CD8-positive, alpha-beta memory T cell (primary cell): ENCODE measurements at regions not wholly inside any gene's neighbourhood (a gene's known extent, or its start where the extent isn't known, plus 50 kb on each side); places are given as distances from the start of the nearest gene placed in this dataset.

Experiments
- CTCF ChIA-PET: fragments of 350-600 bp; sonication (Branson Sonifier 250); formaldehyde crosslinking; loops from one replicate; lab custom pipeline; 2021; ENCODE audit warnings: antibody characterized with exemption; lab: Charles Lee
- POLR2A ChIA-PET: fragments of 350-600 bp; sonication (Branson Sonifier 250); formaldehyde crosslinking; loops from one replicate; lab custom pipeline; 2021; ENCODE audit warnings: antibody characterized with exemption; lab: Charles Lee
- DNase-seq, 5 donors: peaks; one replicate each; pipeline versions ENCODE4 v3.0.0 to v3.0.0-alpha.2; 2020 to 2022; ENCODE audit warnings: mixed read lengths in 1 of 5
- H3K27ac ChIP-seq: one replicate; pipeline ENCODE4 v1.7.0; 2013; ENCODE audit warnings: low read depth, mild to moderate bottlenecking, low read length, moderate library complexity
- H3K27me3 ChIP-seq: 2 replicates; pipeline ENCODE4 v1.7.0; 2013; ENCODE audit warnings: low read length, mild to moderate bottlenecking; ENCODE audit not compliant: insufficient read depth, poor library complexity, severe bottlenecking
- H3K36me3 ChIP-seq: 2 replicates; pipeline ENCODE4 v1.7.0; 2013; ENCODE audit warnings: mild to moderate bottlenecking, low read length, moderate library complexity; ENCODE audit not compliant: insufficient read depth
- H3K4me1 ChIP-seq: 2 replicates; pipeline ENCODE4 v1.7.0; 2013; ENCODE audit warnings: mild to moderate bottlenecking, low read length, moderate library complexity; ENCODE audit not compliant: insufficient read depth
- H3K4me3 ChIP-seq: 2 replicates; pipeline ENCODE4 v1.7.0; 2013; ENCODE audit warnings: mild to moderate bottlenecking, low read length
- H3K9me3 ChIP-seq: 2 replicates; pipeline ENCODE4 v1.7.0; 2013; ENCODE audit warnings: mild to moderate bottlenecking, low read length
- H3K27ac Mint-ChIP-seq, 8 donors: one replicate each; pipeline ENCODE4 v1.8.0; 2020 to 2021; ENCODE audit warnings: mixed read lengths in 8 of 8, mild to moderate bottlenecking in 6 of 8, inconsistent platforms in 3 of 8, moderate library complexity in 3 of 8
- H3K27me3 Mint-ChIP-seq, 2 donors: one replicate each; pipeline ENCODE4 v1.8.0; 2020 to 2021; ENCODE audit warnings: mixed read lengths in 2 of 2, mild to moderate bottlenecking in 1 of 2, moderate library complexity in 1 of 2
- H3K36me3 Mint-ChIP-seq, 3 donors: one replicate each; pipeline ENCODE4 v1.8.0; 2020 to 2021; ENCODE audit warnings: mixed read lengths in 3 of 3, inconsistent platforms in 1 of 3, mild to moderate bottlenecking in 1 of 3
- H3K4me1 Mint-ChIP-seq, 3 donors: one replicate each; pipeline ENCODE4 v1.8.0; 2020 to 2021; ENCODE audit warnings: mixed read lengths in 3 of 3, inconsistent platforms in 1 of 3, mild to moderate bottlenecking in 1 of 3
- H3K4me3 Mint-ChIP-seq, 7 donors: one replicate each; pipeline ENCODE4 v1.8.0; 2020 to 2021; ENCODE audit warnings: mixed read lengths in 7 of 7, mild to moderate bottlenecking in 6 of 7, moderate library complexity in 4 of 7, inconsistent platforms in 2 of 7
- H3K9me3 Mint-ChIP-seq, 5 donors: one replicate each; pipeline ENCODE4 v1.8.0; 2020 to 2022; ENCODE audit warnings: mixed read lengths in 5 of 5, mild to moderate bottlenecking in 3 of 5, moderate library complexity in 2 of 5, inconsistent platforms in 1 of 5

DNA sequence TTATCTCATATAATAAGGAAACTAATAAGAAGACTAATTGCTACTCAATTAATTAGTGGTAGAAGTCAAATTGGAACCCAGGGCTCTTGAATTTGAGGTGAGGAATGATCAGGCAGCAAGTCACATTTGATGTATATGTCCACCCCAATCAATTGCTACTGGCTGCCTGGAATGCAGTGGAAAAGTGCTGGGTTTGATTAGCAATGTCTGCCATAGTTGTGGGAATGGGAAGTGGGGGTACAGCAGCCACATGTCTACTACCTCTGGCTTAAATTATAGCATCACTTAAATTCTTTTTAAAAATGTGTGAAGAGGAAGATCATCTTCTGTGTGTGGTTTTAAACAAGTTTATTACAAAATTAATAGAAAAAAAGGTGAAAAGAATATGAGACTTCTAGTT is 50.8 kb upstream of the NAV2 start:
- H3K4me3 Mint-ChIP-seq, result no peak overlapping the region
- no peak overlapping the region for H3K4me3 ChIP-seq
- H3K4me1 Mint-ChIP-seq, result peaks cover 9 to 11% (median 9%) of the 10 kb centered on the region in 3 donors
- no peaks in the 10 kb centered on the region for H3K27me3 ChIP-seq
- no peaks in the 10 kb centered on the region for H3K9me3 Mint-ChIP-seq
- no peaks in the 10 kb centered on the region for H3K4me1 ChIP-seq
- no peaks in the 10 kb centered on the region for H3K36me3 Mint-ChIP-seq
- no peak overlapping the region for H3K27ac ChIP-seq
- H3K36me3 ChIP-seq, result no peaks in the 10 kb centered on the region
- DNase-seq, result no peak
- peaks cover 0 to 2% of the 10 kb centered on the region in 2 donors for H3K27me3 Mint-ChIP-seq
- ChIA-PET POLR2A (no interaction called here), CTCF (no interaction called here)
- H3K27ac Mint-ChIP-seq, result no peak overlapping the region
- H3K9me3 ChIP-seq, result no peaks in the 10 kb centered on the region

- Mint-ChIP-seq H3K36me3 (peaks cover 0 to 1% (median 0%) of the 10 kb centered on the region in 3 donors), H3K27me3 (peaks cover 0 to 2% of the 10 kb centered on the region in 2 donors), H3K27ac (peak overlapping the region in 2 of 8 donors; percentile 35 to 49), H3K4me1 (peaks cover 9 to 11% (median 9%) of the 10 kb centered on the region in 3 donors), H3K9me3 (no peaks in the 10 kb centered on the region), H3K4me3 (no peak overlapping the region)
- POLR2A ChIA-PET, result no interaction called here
- no peaks in the 10 kb centered on the region for H3K9me3 ChIP-seq
- CTCF ChIA-PET, result interaction anchor here (1.0 kb wide), 1 partner anchor 727 kb away, joined by 3 read pairs; no protein-coding TSS in a partner anchor
- H3K36me3 ChIP-seq, result no peaks in the 10 kb centered on the region
- H3K4me3 ChIP-seq, result no peak overlapping the region
- no peaks in the 10 kb centered on the region for H3K27me3 ChIP-seq
- peak in 1 of 5 donors; percentile 2 for DNase-seq
- H3K27ac ChIP-seq, result no peak overlapping the region
- H3K4me1 ChIP-seq, result no peaks in the 10 kb centered on the region
These were observed 52.6 kb upstream of the NAV2 start for GRCh38 chr11:19660076-19660475.

- DNase-seq, result no peak
- Mint-ChIP-seq H3K4me3 (no peak overlapping the region), H3K27me3 (peaks cover 0 to 2% of the 10 kb centered on the region in 2 donors), H3K9me3 (no peaks in the 10 kb centered on the region), H3K27ac (peak overlapping the region in 1 of 8 donors; percentile 8), H3K36me3 (peaks cover 0 to 4% (median 0%) of the 10 kb centered on the region in 3 donors), H3K4me1 (peaks cover 9 to 11% (median 9%) of the 10 kb centered on the region in 3 donors)
- no peaks in the 10 kb centered on the region for H3K9me3 ChIP-seq
- ChIA-PET POLR2A (no interaction called here), CTCF (interaction anchor here (1.0 kb wide), 1 partner anchor 727 kb away, joined by 3 read pairs; no protein-coding TSS in a partner anchor)
- no peaks in the 10 kb centered on the region for H3K4me1 ChIP-seq
- H3K36me3 ChIP-seq, result no peaks in the 10 kb centered on the region
- H3K27ac ChIP-seq, result no peak overlapping the region
- no peaks in the 10 kb centered on the region for H3K27me3 ChIP-seq
- H3K4me3 ChIP-seq, result no peak overlapping the region
These were observed 53.1 kb upstream of the NAV2 start for GRCh38 chr11:19659529-19659928.

- no peaks in the 10 kb centered on the region for H3K9me3 Mint-ChIP-seq
- peaks cover 0 to 4% (median 0%) of the 10 kb centered on the region in 3 donors for H3K36me3 Mint-ChIP-seq
- H3K9me3 ChIP-seq, result no peaks in the 10 kb centered on the region
- ChIA-PET POLR2A (no interaction called here), CTCF (interaction anchor here (0.8 kb wide), 1 partner anchor 85 kb away, joined by 3 read pairs; no protein-coding TSS in a partner anchor)
- no peaks in the 10 kb centered on the region for H3K4me1 ChIP-seq
- H3K36me3 ChIP-seq, result no peaks in the 10 kb centered on the region
- H3K27ac Mint-ChIP-seq, result no peak overlapping the region
- no peak overlapping the region for H3K4me3 Mint-ChIP-seq
- H3K27me3 ChIP-seq, result no peaks in the 10 kb centered on the region
- peaks cover 0 to 2% of the 10 kb centered on the region in 2 donors for H3K27me3 Mint-ChIP-seq
- DNase-seq, result no peak
- H3K4me3 ChIP-seq, result no peak overlapping the region
- peaks cover 9 to 11% (median 9%) of the 10 kb centered on the region in 3 donors for H3K4me1 Mint-ChIP-seq
- H3K27ac ChIP-seq, result no peak overlapping the region
These were observed 54.3 kb upstream of the NAV2 start for GRCh38 chr11:19658344-19658743.

DNA sequence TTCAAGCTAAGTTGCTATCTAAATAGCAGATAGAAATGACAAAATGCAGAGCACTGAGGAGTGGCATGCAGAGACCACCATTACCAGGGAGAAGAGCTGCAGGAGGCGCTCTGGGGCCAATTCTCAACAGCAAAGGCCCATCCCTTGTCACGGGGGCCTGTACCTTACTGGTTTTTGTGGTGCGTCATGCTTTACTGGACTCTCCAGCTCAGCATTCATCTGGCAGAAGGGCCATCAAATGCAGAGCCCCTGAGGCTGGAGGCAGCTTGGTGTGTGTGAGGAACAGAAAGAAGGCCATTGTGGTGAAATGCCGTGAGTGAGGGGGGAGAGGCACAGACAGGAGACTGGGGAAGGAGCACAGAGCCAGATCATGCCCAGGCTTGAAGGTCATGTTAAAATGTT is 56.5 kb upstream of the NAV2 start:
- Mint-ChIP-seq H3K27ac (no peak overlapping the region), H3K9me3 (no peaks in the 10 kb centered on the region), H3K4me3 (no peak overlapping the region), H3K36me3 (peaks cover 0 to 4% (median 0%) of the 10 kb centered on the region in 3 donors), H3K27me3 (peaks cover 0 to 2% of the 10 kb centered on the region in 2 donors), H3K4me1 (peaks cover 9 to 11% (median 9%) of the 10 kb centered on the region in 3 donors)
- Histone ChIP-seq H3K27ac (no peak overlapping the region), H3K4me1 (no peaks in the 10 kb centered on the region), H3K4me3 (no peak overlapping the region), H3K27me3 (no peaks in the 10 kb centered on the region), H3K9me3 (no peaks in the 10 kb centered on the region), H3K36me3 (no peaks in the 10 kb centered on the region)
- ChIA-PET CTCF (no interaction called here), POLR2A (no interaction called here)
- DNase-seq, result no peak

DNA sequence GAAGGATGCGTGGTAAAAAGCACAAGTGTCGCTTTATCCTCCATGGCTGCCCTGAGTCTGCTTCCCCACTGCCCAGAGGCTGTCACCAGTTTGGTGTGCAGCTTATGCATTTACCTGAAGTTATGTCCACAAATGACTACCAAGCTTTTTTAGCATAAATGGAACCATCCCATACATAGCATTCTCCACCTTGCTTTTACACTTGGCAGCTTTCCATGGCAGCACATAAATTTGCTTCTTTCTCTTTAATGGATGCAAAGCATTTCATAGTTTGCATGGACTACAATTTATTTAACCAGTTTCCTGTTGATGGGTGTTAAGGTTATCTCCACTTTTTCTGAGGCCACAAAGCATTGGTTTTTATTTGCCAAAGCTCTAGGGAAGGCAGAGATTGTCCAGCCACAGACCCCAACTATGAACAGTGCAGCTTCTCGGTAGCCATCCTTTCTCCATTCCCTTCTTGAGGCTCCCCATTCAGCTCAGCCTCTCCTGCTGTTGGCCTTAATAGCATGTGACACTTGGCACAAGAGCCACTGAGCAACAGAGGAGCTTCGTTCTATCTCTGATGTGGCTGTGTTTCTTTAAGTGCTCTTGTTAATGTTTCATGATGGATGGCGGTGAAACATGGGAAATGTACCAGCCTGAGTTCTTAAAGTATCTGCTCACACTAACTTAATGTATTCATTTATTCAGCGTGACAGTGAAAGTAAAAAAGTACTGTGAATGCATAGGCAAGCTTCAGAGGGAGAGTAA is 59.8 kb upstream of the NAV2 start:
- H3K9me3 Mint-ChIP-seq, result no peaks in the 10 kb centered on the region
- no peak overlapping the region for H3K27ac ChIP-seq
- no peak for DNase-seq
- ChIA-PET CTCF (no interaction called here), POLR2A (no interaction called here)
- H3K36me3 Mint-ChIP-seq, result peaks cover 0 to 4% (median 0%) of the 10 kb centered on the region in 3 donors
- H3K27me3 Mint-ChIP-seq, result peaks cover 0 to 2% of the 10 kb centered on the region in 2 donors
- no peak overlapping the region for H3K27ac Mint-ChIP-seq
- H3K9me3 ChIP-seq, result no peaks in the 10 kb centered on the region
- no peak overlapping the region for H3K4me3 ChIP-seq
- no peaks in the 10 kb centered on the region for H3K27me3 ChIP-seq
- no peaks in the 10 kb centered on the region for H3K4me1 ChIP-seq
- no peak overlapping the region for H3K4me3 Mint-ChIP-seq
- H3K36me3 ChIP-seq, result no peaks in the 10 kb centered on the region
- H3K4me1 Mint-ChIP-seq, result no peaks in the 10 kb centered on the region

- H3K9me3 ChIP-seq, result no peaks in the 10 kb centered on the region
- no peak overlapping the region for H3K4me3 ChIP-seq
- H3K4me3 Mint-ChIP-seq, result no peak overlapping the region
- no peak overlapping the region for H3K27ac Mint-ChIP-seq
- ChIA-PET POLR2A (no interaction called here), CTCF (no interaction called here)
- no peaks in the 10 kb centered on the region for H3K4me1 ChIP-seq
- H3K36me3 ChIP-seq, result no peaks in the 10 kb centered on the region
- H3K9me3 Mint-ChIP-seq, result no peaks in the 10 kb centered on the region
- H3K27ac ChIP-seq, result no peak overlapping the region
- H3K4me1 Mint-ChIP-seq, result no peaks in the 10 kb centered on the region
- H3K27me3 Mint-ChIP-seq, result peaks cover 0 to 2% of the 10 kb centered on the region in 2 donors
- no peaks in the 10 kb centered on the region for H3K27me3 ChIP-seq
- DNase-seq, result no peak
- peaks cover 0 to 4% (median 0%) of the 10 kb centered on the region in 3 donors for H3K36me3 Mint-ChIP-seq
These were observed 61.0 kb upstream of the NAV2 start for GRCh38 chr11:19651653-19652052.

DNA sequence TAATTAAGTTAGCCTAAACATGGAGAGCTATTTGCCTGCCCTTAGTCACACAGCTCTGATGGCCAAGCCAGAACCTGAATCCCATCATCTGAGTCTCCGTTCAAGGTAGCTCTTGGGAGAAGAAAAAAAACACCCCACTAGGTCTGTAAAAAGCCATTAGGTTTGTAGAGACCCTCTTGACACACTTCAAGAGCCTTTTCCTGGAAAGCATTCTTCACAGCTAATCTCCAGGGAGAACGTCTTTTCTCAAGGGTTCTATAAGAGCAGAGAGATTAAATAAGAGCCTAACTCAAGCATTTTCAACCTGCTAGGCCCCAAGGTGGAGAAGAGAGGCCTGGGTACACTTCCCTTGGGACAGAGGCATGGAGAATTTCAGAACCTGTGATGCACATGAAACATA is 61.6 kb upstream of the NAV2 start:
- Histone ChIP-seq H3K36me3 (no peaks in the 10 kb centered on the region), H3K4me3 (no peak overlapping the region), H3K27ac (no peak overlapping the region), H3K27me3 (no peaks in the 10 kb centered on the region), H3K9me3 (no peaks in the 10 kb centered on the region), H3K4me1 (no peaks in the 10 kb centered on the region)
- ChIA-PET POLR2A (no interaction called here), CTCF (no interaction called here)
- Mint-ChIP-seq H3K36me3 (peaks cover 0 to 4% (median 0%) of the 10 kb centered on the region in 3 donors), H3K27ac (no peak overlapping the region), H3K27me3 (peaks cover 2 to 5% of the 10 kb centered on the region in 2 donors), H3K4me3 (no peak overlapping the region), H3K9me3 (no peaks in the 10 kb centered on the region), H3K4me1 (no peaks in the 10 kb centered on the region)
- no peak for DNase-seq
